ENCODE measurements at regions not wholly inside any gene's neighbourhood (a gene's known extent, or its start where the extent isn't known, plus 50 kb on each side); places are given as distances from the start of the nearest gene placed in this dataset.
"Not testable (repeated sequence)": the region's sequence is repeated elsewhere in the genome, so short reads cannot be mapped to it uniquely, and the experiment has no call there.

GRCh38 chr18:46215902-46216723, 111.9 kb downstream of the HAUS1 start:
- DNase-seq, result no peak
- peaks cover 47% of the 10 kb centered on the region for H3K36me3 Mint-ChIP-seq
- H3K27me3 Mint-ChIP-seq, result no peaks in the 10 kb centered on the region
- H3K4me1 Mint-ChIP-seq, result peaks cover 76% of the 10 kb centered on the region
- no peak overlapping the region for H3K4me3 Mint-ChIP-seq
- peak overlapping the region; percentile 53 for H3K27ac Mint-ChIP-seq
- H3K9me3 Mint-ChIP-seq, result peaks cover 2% of the 10 kb centered on the region

- Mint-ChIP-seq H3K36me3 (peaks cover 60% of the 10 kb centered on the region), H3K4me3 (no peak overlapping the region), H3K9me3 (no peaks in the 10 kb centered on the region), H3K27ac (no peak overlapping the region), H3K4me1 (peaks cover 83% of the 10 kb centered on the region), H3K27me3 (no peaks in the 10 kb centered on the region)
- DNase-seq, result no peak
Measured at GRCh38 chr18:46220116-46220515, 115.9 kb downstream of the HAUS1 start.

- Mint-ChIP-seq H3K36me3 (peaks cover 60% of the 10 kb centered on the region), H3K4me3 (peak overlapping the region; percentile 38), H3K9me3 (no peaks in the 10 kb centered on the region), H3K27ac (peak overlapping the region; percentile 80), H3K4me1 (peaks cover 75% of the 10 kb centered on the region), H3K27me3 (no peaks in the 10 kb centered on the region)
- no peak for DNase-seq
Measured at GRCh38 chr18:46222093-46222492, 117.9 kb downstream of the HAUS1 start.

GRCh38 chr18:46222710-46223360, 118.7 kb downstream of the HAUS1 start:
- peak overlapping the region; percentile 80 for H3K27ac Mint-ChIP-seq
- H3K4me1 Mint-ChIP-seq, result peaks cover 74% of the 10 kb centered on the region
- peak overlapping the region; percentile 41 for H3K4me3 Mint-ChIP-seq
- no peaks in the 10 kb centered on the region for H3K27me3 Mint-ChIP-seq
- H3K9me3 Mint-ChIP-seq, result no peaks in the 10 kb centered on the region
- H3K36me3 Mint-ChIP-seq, result peaks cover 61% of the 10 kb centered on the region
- no peak for DNase-seq

- peak overlapping the region; percentile 72 for H3K27ac Mint-ChIP-seq
- no peak overlapping the region for H3K4me3 Mint-ChIP-seq
- H3K9me3 Mint-ChIP-seq, result no peaks in the 10 kb centered on the region
- peaks cover 51% of the 10 kb centered on the region for H3K36me3 Mint-ChIP-seq
- DNase-seq, result no peak
- peaks cover 71% of the 10 kb centered on the region for H3K4me1 Mint-ChIP-seq
- no peaks in the 10 kb centered on the region for H3K27me3 Mint-ChIP-seq
Measured at GRCh38 chr18:46224181-46224775, 120.1 kb downstream of the HAUS1 start.

- Mint-ChIP-seq H3K27me3 (no peaks in the 10 kb centered on the region), H3K4me3 (no peak overlapping the region), H3K4me1 (peaks cover 64% of the 10 kb centered on the region), H3K27ac (no peak overlapping the region), H3K36me3 (peaks cover 44% of the 10 kb centered on the region), H3K9me3 (no peaks in the 10 kb centered on the region)
- DNase-seq, result no peak
Measured at GRCh38 chr18:46226461-46226860, 122.3 kb downstream of the HAUS1 start.

- H3K4me3 Mint-ChIP-seq, result not testable (repeated sequence)
- Mint-ChIP-seq H3K36me3 (peaks cover 36% of the 10 kb centered on the region), H3K4me1 (peaks cover 46% of the 10 kb centered on the region)
Measured at GRCh38 chr18:46229641-46230040, 125.5 kb downstream of the HAUS1 start.

GRCh38 chr18:46236156-46236555, 132.0 kb downstream of the HAUS1 start:
- Mint-ChIP-seq H3K27me3 (no peaks in the 10 kb centered on the region), H3K4me3 (no peak overlapping the region), H3K27ac (no peak overlapping the region), H3K36me3 (peaks cover 44% of the 10 kb centered on the region), H3K4me1 (peaks cover 44% of the 10 kb centered on the region), H3K9me3 (no peaks in the 10 kb centered on the region)
- no peak for DNase-seq

More at GRCh38 chr18:46229641-46230040, 125.5 kb downstream of the HAUS1 start:
- not testable (repeated sequence) for H3K27me3 Mint-ChIP-seq, H3K9me3 Mint-ChIP-seq, DNase-seq, H3K27ac Mint-ChIP-seq

GRCh38 chr18:46237891-46238290, 133.7 kb downstream of the HAUS1 start:
- H3K4me1 Mint-ChIP-seq, result peaks cover 42% of the 10 kb centered on the region
- no peak overlapping the region for H3K4me3 Mint-ChIP-seq
- H3K36me3 Mint-ChIP-seq, result peaks cover 44% of the 10 kb centered on the region
- no peak overlapping the region for H3K27ac Mint-ChIP-seq
- H3K27me3 Mint-ChIP-seq, result no peaks in the 10 kb centered on the region
- H3K9me3 Mint-ChIP-seq, result no peaks in the 10 kb centered on the region
- no peak for DNase-seq

- Mint-ChIP-seq H3K9me3 (no peaks in the 10 kb centered on the region), H3K4me3 (no peak overlapping the region), H3K27me3 (no peaks in the 10 kb centered on the region), H3K36me3 (peaks cover 46% of the 10 kb centered on the region), H3K27ac (no peak overlapping the region), H3K4me1 (peaks cover 40% of the 10 kb centered on the region)
- DNase-seq, result no peak
Measured at GRCh38 chr18:46239549-46239948, 135.4 kb downstream of the HAUS1 start.

- H3K4me1 Mint-ChIP-seq, result peaks cover 39% of the 10 kb centered on the region
- peaks cover 41% of the 10 kb centered on the region for H3K36me3 Mint-ChIP-seq
- no peaks in the 10 kb centered on the region for H3K9me3 Mint-ChIP-seq
- no peak for DNase-seq
- H3K4me3 Mint-ChIP-seq, result no peak overlapping the region
- H3K27me3 Mint-ChIP-seq, result no peaks in the 10 kb centered on the region
- H3K27ac Mint-ChIP-seq, result no peak overlapping the region
Measured at GRCh38 chr18:46239998-46240397, 135.8 kb downstream of the HAUS1 start.

- not testable (repeated sequence) for H3K4me3 Mint-ChIP-seq, DNase-seq, H3K9me3 Mint-ChIP-seq, H3K27me3 Mint-ChIP-seq, H3K27ac Mint-ChIP-seq
- peaks cover 39% of the 10 kb centered on the region for H3K4me1 Mint-ChIP-seq
- H3K36me3 Mint-ChIP-seq, result peaks cover 40% of the 10 kb centered on the region
Measured at GRCh38 chr18:46241393-46241792, 137.2 kb downstream of the HAUS1 start.

- DNase-seq, result no peak
- no peak overlapping the region for H3K27ac Mint-ChIP-seq
- peaks cover 41% of the 10 kb centered on the region for H3K4me1 Mint-ChIP-seq
- H3K27me3 Mint-ChIP-seq, result no peaks in the 10 kb centered on the region
- H3K9me3 Mint-ChIP-seq, result no peaks in the 10 kb centered on the region
- H3K36me3 Mint-ChIP-seq, result peaks cover 35% of the 10 kb centered on the region
- H3K4me3 Mint-ChIP-seq, result no peak overlapping the region
Measured at GRCh38 chr18:46242183-46242582, 138.0 kb downstream of the HAUS1 start.

GRCh38 chr18:46243095-46243494, 138.9 kb downstream of the HAUS1 start:
- DNase-seq, result no peak
- peaks cover 34% of the 10 kb centered on the region for H3K36me3 Mint-ChIP-seq
- no peak overlapping the region for H3K27ac Mint-ChIP-seq
- H3K27me3 Mint-ChIP-seq, result no peaks in the 10 kb centered on the region
- no peaks in the 10 kb centered on the region for H3K9me3 Mint-ChIP-seq
- no peak overlapping the region for H3K4me3 Mint-ChIP-seq
- peaks cover 46% of the 10 kb centered on the region for H3K4me1 Mint-ChIP-seq

- DNase-seq, result no peak
- Mint-ChIP-seq H3K36me3 (peaks cover 40% of the 10 kb centered on the region), H3K9me3 (no peaks in the 10 kb centered on the region), H3K27ac (no peak overlapping the region), H3K27me3 (no peaks in the 10 kb centered on the region), H3K4me1 (peaks cover 50% of the 10 kb centered on the region), H3K4me3 (no peak overlapping the region)
Measured at GRCh38 chr18:46243673-46244072, 139.5 kb downstream of the HAUS1 start.
